HG03565 (cell line): ENCODE measurements at regions not wholly inside any gene's neighbourhood (a gene's known extent, or its start where the extent isn't known, plus 50 kb on each side); places are given as distances from the start of the nearest gene placed in this dataset.
"Not testable (repeated sequence)": the region's sequence is repeated elsewhere in the genome, so short reads cannot be mapped to it uniquely, and the experiment has no call there.

ENCODE experiments used
- ATAC-seq: cut with Tn5 transposase; IDR thresholded peaks from one replicate; pipeline ENCODE4 v1.9.1; 2021; ENCODE audit warnings: mild to moderate bottlenecking, moderate library complexity; ENCODE audit not compliant: unreplicated experiment

GRCh38 chr21:28159396-28159795 lies 833.3 kb downstream of the LTN1 start:
- ATAC-seq: no peak

- no peak for ATAC-seq
Measured at GRCh38 chr21:28156590-28156989, 836.1 kb downstream of the LTN1 start.

- ATAC-seq: no peak
Measured at GRCh38 chr21:28154121-28154520, 838.6 kb downstream of the LTN1 start.

GRCh38 chr21:28152732-28153131 lies 839.9 kb downstream of the LTN1 start:
- no peak for ATAC-seq

- ATAC-seq: no peak
Measured at GRCh38 chr21:28151758-28152157, 840.9 kb downstream of the LTN1 start.

GRCh38 chr21:28150778-28151177 lies 841.9 kb downstream of the LTN1 start:
- ATAC-seq: no peak

GRCh38 chr21:28148400-28149064 lies 844.1 kb downstream of the LTN1 start:
- no peak for ATAC-seq

GRCh38 chr21:28144653-28145052 lies 848.0 kb downstream of the LTN1 start:
- no peak for ATAC-seq

- no peak for ATAC-seq
Measured at GRCh38 chr21:28144089-28144488, 848.6 kb downstream of the LTN1 start.

GRCh38 chr21:28142697-28143096 lies 850.0 kb downstream of the LTN1 start:
- ATAC-seq: no peak

- no peak for ATAC-seq
Measured at GRCh38 chr21:28138272-28138671, 854.4 kb downstream of the LTN1 start.

GRCh38 chr21:28136656-28137255 lies 855.9 kb downstream of the LTN1 start:
- no peak for ATAC-seq

GRCh38 chr21:28135646-28136045 lies 857.0 kb downstream of the LTN1 start:
- ATAC-seq: no peak

- no peak for ATAC-seq
Measured at GRCh38 chr21:28133116-28133515, 859.6 kb downstream of the LTN1 start.

GRCh38 chr21:28132713-28133112 lies 860.0 kb downstream of the LTN1 start:
- ATAC-seq: no peak

GRCh38 chr21:28127175-28127785 lies 865.4 kb downstream of the LTN1 start:
- no peak for ATAC-seq

GRCh38 chr21:28126521-28127174 lies 866.0 kb downstream of the LTN1 start:
- no peak for ATAC-seq

GRCh38 chr21:28124541-28124940 lies 868.1 kb downstream of the LTN1 start:
- no peak for ATAC-seq

GRCh38 chr21:28118570-28118969 lies 874.1 kb downstream of the LTN1 start:
- no peak for ATAC-seq

- not testable (repeated sequence) for ATAC-seq
Measured at GRCh38 chr21:28114986-28115385, 877.7 kb downstream of the LTN1 start.

- no peak for ATAC-seq
Measured at GRCh38 chr21:28113718-28114117, 879.0 kb downstream of the LTN1 start.

GRCh38 chr21:28112511-28112910 lies 880.2 kb downstream of the LTN1 start:
- ATAC-seq: no peak
